Spleen (tissue), 11 donors: ENCODE measurements at regions not wholly inside any gene's neighbourhood (a gene's known extent, or its start where the extent isn't known, plus 50 kb on each side); places are given as distances from the start of the nearest gene placed in this dataset.

ENCODE experiments used
- DNase-seq: peaks from one replicate; pipeline ENCODE4 v3.0.0-alpha.2; 2020
- H3K27ac ChIP-seq, 8 donors: fragments of 200-600 bp; sonication (generic) in 7 of 8; 1 replicate in 4 of 8; 2 replicates in 4 of 8; pipeline versions ENCODE4 v1.5.0 to v1.8.0; 2016 to 2021; ENCODE audit warnings: inconsistent platforms in 4 of 8, mild to moderate bottlenecking in 4 of 8, moderate library complexity in 1 of 8
- H3K27me3 ChIP-seq, 7 donors: fragments of 200-600 bp; sonication (generic) in 6 of 7; replicated peaks in 1 of 7; 1 replicate in 4 of 7; 2 replicates in 3 of 7; pipeline versions ENCODE4 v1.5.0 to v1.8.0; 2016 to 2021; ENCODE audit warnings: inconsistent platforms in 3 of 7, mild to moderate bottlenecking in 1 of 7
- H3K36me3 ChIP-seq, 6 donors: fragments of 200-600 bp; sonication (generic) in 5 of 6; 1 replicate in 4 of 6; 2 replicates in 2 of 6; pipeline versions ENCODE4 v1.5.0 to v1.8.0; 2016 to 2021; ENCODE audit warnings: inconsistent platforms in 2 of 6
- H3K4me1 ChIP-seq, 6 donors: fragments of 200-600 bp; sonication (generic) in 5 of 6; 1 replicate in 3 of 6; 2 replicates in 3 of 6; pipeline versions ENCODE4 v1.5.0 to v1.8.0; 2016 to 2021; ENCODE audit warnings: inconsistent platforms in 3 of 6
- H3K4me3 ChIP-seq, 8 donors: fragments of 200-600 bp; sonication (generic) in 7 of 8; 1 replicate in 4 of 8; 2 replicates in 4 of 8; pipeline versions ENCODE4 v1.5.0 to v1.8.0; 2016 to 2021; ENCODE audit warnings: inconsistent platforms in 4 of 8, mild to moderate bottlenecking in 4 of 8, moderate library complexity in 2 of 8
- H3K9me3 ChIP-seq, 8 donors: fragments of 200-600 bp; sonication (generic) in 7 of 8; 1 replicate in 4 of 8; 2 replicates in 4 of 8; pipeline versions ENCODE4 v1.5.0 to v1.8.0; 2016 to 2021; ENCODE audit warnings: inconsistent platforms in 4 of 8
- POLR2A ChIP-seq, 3 donors: fragments of 450-650 bp; IDR thresholded peaks; one replicate each; pipeline ENCODE4 v1.5.1; 2017; ENCODE audit warnings: antibody characterized with exemption in 3 of 3, mild to moderate bottlenecking in 1 of 3
- POLR2AphosphoS5 ChIP-seq, 3 donors: sonication (generic); formaldehyde crosslinking; IDR thresholded peaks; one replicate each; pipeline ENCODE4 v1.5.1; 2017; ENCODE audit warnings: antibody characterized with exemption in 3 of 3
- WGBS, 5 donors: extraction: QIAGEN DNeasy Blood & Tissue Kit in 3 of 5; methylation state at CpG; one replicate each; pipeline versions ENCODE4 v1.1.5 to v1.1.7; 2013 to 2018; 5-methylcytosine and 5-hydroxymethylcytosine counted together
- intact Hi-C: fragments of 100-400 bp; cut with DNase I; formaldehyde crosslinking; loops from one replicate; pipeline ENCODE4 v1.15.0; 2023; ENCODE audit warnings: low total_unique reads
- TF ChIP-seq, protein P1 (sequence below), 11 experiments: fragments of 200-600 bp in 7 of 11; fragments of 450-650 bp in 4 of 11; sonication (generic) in 4 of 11; IDR thresholded peaks in 8 of 11; conservative IDR thresholded peaks in 3 of 11; 1 replicate in 7 of 11; 2 replicates in 4 of 11; pipeline versions ENCODE4 v1.4.0 to v1.8.0; 2016 to 2021; ENCODE audit warnings: antibody characterized with exemption in 11 of 11, inconsistent platforms in 4 of 11, mild to moderate bottlenecking in 1 of 11
- donor health status: healthy with polysubstance abuse.
- donor health status: DM: no; HTN: no; CAD: no; lungs with moderate emphysema.
- donor health status: DM: no; HTN: no; CAD: no.
- donor health status: Bipolar disorder and iron deficiency.
- donor health status: healthy.
- donor health status: DM: no; HTN: no; CAD: no.
- donor health status: DM: yes; HTN: yes; CAD: no.

DNA sequence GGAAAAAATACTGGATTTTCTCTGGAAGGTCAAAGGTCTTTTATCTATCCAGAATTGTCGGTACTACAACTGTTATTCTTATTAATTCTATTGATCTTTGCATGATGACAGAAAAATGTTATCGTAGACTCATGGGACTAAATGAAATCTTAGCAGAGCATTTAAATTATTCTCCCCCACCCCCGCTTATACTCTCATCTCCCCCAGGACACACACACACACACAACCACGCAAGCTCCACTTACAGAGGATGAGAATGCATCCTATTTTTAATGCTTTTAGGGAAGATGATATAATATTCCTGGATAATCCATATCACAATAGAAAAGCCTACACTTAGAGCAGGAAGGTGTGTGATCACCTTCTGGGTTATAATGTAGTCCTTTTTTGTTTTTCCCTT, 91.9 kb upstream of the STARD13 start:
- DNase-seq: no peak
- Histone ChIP-seq H3K36me3 (no peaks in the 10 kb centered on the region), H3K27ac (no peak overlapping the region), H3K9me3 (peaks cover 0 to 14% (median 0%) of the 10 kb centered on the region in 8 donors), H3K4me1 (peaks cover 0 to 5% (median 0%) of the 10 kb centered on the region in 6 donors), H3K27me3 (no peaks in the 10 kb centered on the region), H3K4me3 (no peak overlapping the region)
- 93 to 96% (median 96%) methylated on average over 4 of the region's 4 CpGs for WGBS, 5 donors
- TF ChIP-seq POLR2AphosphoS5 (IDR thresholded peaks at IDR 0.05) (no peak), POLR2A (IDR thresholded peaks at IDR 0.05) (no peak)
- TF ChIP-seq, protein P1, sequence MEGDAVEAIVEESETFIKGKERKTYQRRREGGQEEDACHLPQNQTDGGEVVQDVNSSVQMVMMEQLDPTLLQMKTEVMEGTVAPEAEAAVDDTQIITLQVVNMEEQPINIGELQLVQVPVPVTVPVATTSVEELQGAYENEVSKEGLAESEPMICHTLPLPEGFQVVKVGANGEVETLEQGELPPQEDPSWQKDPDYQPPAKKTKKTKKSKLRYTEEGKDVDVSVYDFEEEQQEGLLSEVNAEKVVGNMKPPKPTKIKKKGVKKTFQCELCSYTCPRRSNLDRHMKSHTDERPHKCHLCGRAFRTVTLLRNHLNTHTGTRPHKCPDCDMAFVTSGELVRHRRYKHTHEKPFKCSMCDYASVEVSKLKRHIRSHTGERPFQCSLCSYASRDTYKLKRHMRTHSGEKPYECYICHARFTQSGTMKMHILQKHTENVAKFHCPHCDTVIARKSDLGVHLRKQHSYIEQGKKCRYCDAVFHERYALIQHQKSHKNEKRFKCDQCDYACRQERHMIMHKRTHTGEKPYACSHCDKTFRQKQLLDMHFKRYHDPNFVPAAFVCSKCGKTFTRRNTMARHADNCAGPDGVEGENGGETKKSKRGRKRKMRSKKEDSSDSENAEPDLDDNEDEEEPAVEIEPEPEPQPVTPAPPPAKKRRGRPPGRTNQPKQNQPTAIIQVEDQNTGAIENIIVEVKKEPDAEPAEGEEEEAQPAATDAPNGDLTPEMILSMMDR (IDR thresholded peaks at IDR 0.05 in 8 of 11, conservative IDR thresholded peaks at IDR 0.05 in 3 of 11): no peak
- intact Hi-C loops: no loop called here

DNA sequence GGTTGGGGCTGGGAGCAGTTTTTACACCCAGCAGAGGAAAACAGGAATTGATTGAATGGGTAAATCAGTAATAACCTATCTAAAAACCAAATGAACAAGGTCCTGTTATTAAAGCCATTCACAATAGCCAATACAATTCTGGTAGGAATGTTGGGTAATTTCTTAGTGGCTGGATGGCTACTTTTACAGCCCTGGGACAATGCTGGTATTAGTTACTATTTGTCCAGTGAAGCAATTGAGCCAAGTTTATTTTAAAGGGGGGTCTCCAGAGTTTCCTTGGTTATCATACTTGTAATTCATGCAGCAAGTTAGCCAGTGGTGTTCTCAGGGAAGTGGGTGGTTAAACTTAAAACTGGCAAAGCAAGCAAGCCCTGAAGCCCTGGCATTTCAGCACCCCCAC, 92.3 kb upstream of the STARD13 start:
- TF ChIP-seq POLR2A (IDR thresholded peaks at IDR 0.05) (no peak), POLR2AphosphoS5 (IDR thresholded peaks at IDR 0.05) (no peak)
- Histone ChIP-seq H3K9me3 (peaks cover 0 to 14% (median 0%) of the 10 kb centered on the region in 8 donors), H3K36me3 (no peaks in the 10 kb centered on the region), H3K27ac (no peak overlapping the region), H3K27me3 (no peaks in the 10 kb centered on the region), H3K4me1 (peaks cover 0 to 5% (median 0%) of the 10 kb centered on the region in 6 donors), H3K4me3 (no peak overlapping the region)
- intact Hi-C loops: no loop called here
- no peak for DNase-seq

DNA sequence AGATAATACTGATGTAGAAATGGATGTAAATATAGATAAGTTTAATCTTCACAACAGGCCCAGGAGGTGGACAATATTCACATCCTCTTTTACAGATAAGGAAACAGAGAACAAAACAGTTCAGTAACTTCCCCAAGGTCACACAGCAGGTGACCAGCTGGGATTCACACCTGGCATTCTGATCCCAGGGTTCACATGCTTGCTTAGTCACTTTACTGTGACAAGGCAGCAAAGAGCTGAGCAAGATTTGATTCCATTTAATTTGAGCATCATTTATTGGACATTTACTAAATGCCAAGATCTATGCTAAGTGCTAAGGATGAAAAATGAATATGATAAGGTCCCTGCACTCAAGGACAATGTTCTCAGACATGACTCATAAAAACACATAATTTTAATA, 94.1 kb upstream of the STARD13 start:
- H3K9me3 ChIP-seq: peaks cover 0 to 11% (median 0%) of the 10 kb centered on the region in 8 donors
- no peak overlapping the region for H3K4me3 ChIP-seq
- H3K27ac ChIP-seq: no peak overlapping the region
- no peaks in the 10 kb centered on the region for H3K27me3 ChIP-seq
- intact Hi-C loops: no loop called here
- no peaks in the 10 kb centered on the region for H3K36me3 ChIP-seq
- peaks cover 0 to 5% (median 0%) of the 10 kb centered on the region in 6 donors for H3K4me1 ChIP-seq
- DNase-seq: no peak
- no peak for TF ChIP-seq POLR2AphosphoS5 (IDR thresholded peaks at IDR 0.05)
- TF ChIP-seq, protein P1 (IDR thresholded peaks at IDR 0.05 in 8 of 11, conservative IDR thresholded peaks at IDR 0.05 in 3 of 11): no peak
- TF ChIP-seq POLR2A (IDR thresholded peaks at IDR 0.05): no peak

DNA sequence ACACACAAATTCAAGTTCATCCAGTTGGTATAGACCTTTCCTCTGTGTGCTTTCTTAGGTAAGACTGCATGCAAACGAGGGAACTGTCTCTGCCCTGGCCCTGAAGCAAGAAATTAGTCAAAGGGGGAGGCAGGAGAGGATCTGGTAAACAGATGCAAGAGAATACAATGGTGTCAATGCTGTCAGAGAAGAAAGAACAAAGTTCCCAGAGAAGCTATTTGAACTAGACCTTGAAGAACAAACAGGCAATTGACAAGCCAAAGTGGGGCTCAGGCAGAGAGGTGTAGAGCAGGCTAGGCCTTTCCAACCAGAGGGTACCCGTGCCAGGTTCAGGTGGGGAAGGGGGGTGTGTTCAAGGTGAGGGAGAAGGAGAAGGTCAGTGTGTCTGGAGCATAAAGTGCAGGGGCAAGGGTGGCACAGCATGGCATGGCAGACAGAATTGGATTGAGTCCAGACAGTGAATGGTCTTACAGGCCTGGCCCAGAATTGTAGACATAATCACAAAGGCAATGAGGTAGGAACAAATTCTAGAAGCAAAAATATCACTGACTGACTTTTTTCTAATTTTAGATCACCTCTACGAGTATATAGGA, 95.0 kb upstream of the STARD13 start:
- 74 to 88% (median 83%) methylated on average over 3 of the region's 3 CpGs for WGBS, 5 donors
- H3K4me3 ChIP-seq: no peak overlapping the region

More for the DNA sequence above, 95.0 kb upstream of the STARD13 start:
- TF ChIP-seq POLR2A (IDR thresholded peaks at IDR 0.05) (no peak), POLR2AphosphoS5 (IDR thresholded peaks at IDR 0.05) (no peak)
- TF ChIP-seq, protein P1 (IDR thresholded peaks at IDR 0.05 in 8 of 11, conservative IDR thresholded peaks at IDR 0.05 in 3 of 11): no peak
- DNase-seq: no peak
- H3K9me3 ChIP-seq: peaks cover 0 to 2% (median 0%) of the 10 kb centered on the region in 8 donors
- no peak overlapping the region for H3K27ac ChIP-seq
- intact Hi-C loops: no loop called here
- no peaks in the 10 kb centered on the region for H3K27me3 ChIP-seq
- no peaks in the 10 kb centered on the region for H3K36me3 ChIP-seq
- peaks cover 0 to 5% (median 0%) of the 10 kb centered on the region in 6 donors for H3K4me1 ChIP-seq
